HG02798 (cell line): ENCODE measurements at regions not wholly inside any gene's neighbourhood (a gene's known extent, or its start where the extent isn't known, plus 50 kb on each side); places are given as distances from the start of the nearest gene placed in this dataset.

ENCODE experiments used
- ATAC-seq: cut with Tn5 transposase; IDR thresholded peaks from one replicate; pipeline ENCODE4 v1.9.1; 2021; ENCODE audit warnings: mild to moderate bottlenecking; ENCODE audit not compliant: unreplicated experiment, poor library complexity

GRCh38 chr10:130725474-130725970, 586.0 kb downstream of the TCERG1L start:
- ATAC-seq: no peak

DNA sequence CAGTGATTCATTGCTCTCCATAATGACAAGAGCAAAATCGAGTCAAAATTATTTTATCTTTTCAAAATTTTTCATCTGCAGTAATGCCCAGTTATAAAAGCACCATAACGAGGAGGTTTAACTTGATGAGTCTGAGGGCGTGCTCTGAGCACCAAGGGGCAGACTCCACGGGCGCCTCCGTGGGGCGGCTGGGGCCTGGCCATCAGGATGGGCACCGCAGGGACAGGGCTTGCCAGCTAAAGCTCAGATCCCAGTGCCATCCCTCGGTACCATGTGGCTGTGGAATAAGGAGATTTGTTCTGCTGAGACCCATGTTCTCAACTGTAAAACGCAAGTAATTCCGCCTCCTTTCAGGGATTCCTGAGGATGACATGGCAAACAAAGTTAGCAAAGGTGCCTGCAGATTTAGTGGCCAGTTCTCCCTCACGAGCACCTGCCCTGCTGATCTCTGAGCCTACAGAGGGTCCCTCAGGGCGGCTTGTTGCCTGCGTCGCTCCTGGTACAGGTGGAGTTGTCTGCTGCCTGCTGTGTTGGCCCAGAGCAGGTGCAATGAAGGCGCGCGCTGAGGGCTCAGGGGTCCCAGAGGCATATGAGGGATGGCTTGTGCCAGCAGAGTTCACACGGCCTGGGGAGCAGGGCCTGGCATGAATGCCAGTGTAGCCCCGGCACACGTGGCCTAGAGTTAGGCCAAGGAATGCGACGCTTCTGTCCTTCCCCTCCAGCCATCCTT, 584.4 kb downstream of the TCERG1L start:
- ATAC-seq: no peak

GRCh38 chr10:130727766-130728490, 583.6 kb downstream of the TCERG1L start:
- no peak for ATAC-seq

DNA sequence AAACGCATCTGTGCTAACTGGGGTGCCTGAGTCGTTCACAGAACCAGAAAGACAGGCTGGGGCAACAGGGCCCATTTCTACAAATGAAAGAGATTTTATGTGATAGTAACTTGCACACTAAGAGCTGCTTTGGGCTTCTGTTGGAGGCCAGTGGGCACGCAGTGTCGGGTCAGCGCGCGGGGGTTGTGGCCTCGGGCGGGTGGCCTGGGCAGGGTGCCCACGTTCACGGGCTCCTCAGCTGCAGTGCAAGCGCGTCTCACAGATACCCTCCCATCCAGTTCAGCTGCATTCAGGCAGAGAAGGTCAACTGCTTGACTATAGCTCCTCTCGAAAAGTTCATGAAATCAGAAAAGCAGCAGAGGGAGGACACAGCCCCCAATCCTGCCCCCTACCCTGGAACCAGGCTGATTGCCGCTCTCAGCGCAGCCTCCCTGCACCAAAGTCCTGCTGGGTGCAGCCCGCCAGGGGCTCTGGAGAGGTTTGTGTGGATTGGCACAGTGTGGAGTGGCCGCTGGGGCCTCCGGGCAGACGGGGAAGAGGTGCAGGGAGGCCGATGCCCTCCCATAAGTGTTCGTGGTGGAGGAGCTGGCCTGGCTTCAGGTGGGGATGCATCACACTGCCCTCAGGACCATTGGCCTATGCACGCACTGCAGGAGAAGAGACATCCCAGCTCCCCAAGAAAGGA, 582.8 kb downstream of the TCERG1L start:
- no peak for ATAC-seq

DNA sequence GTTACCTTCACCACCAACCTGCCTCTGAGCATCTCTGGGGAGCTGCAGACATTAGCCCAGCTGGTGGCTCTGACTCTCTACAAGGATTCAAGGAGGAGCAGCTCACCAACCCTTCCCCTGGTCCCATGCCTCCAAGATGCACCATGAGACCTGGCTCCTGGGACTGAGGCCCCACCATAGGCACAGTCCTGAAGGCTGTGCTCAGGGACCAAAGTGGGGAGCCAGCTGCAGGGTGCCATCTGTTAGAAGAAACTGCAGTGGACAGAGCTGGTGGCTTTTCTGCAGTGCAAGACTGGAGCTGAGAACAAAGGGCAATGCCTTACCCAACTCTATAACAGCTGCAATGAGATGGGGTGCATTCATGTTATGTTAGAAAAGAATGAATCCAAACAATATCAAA, 581.6 kb downstream of the TCERG1L start:
- no peak for ATAC-seq

- no peak for ATAC-seq
These were observed 574.3 kb downstream of the TCERG1L start for GRCh38 chr10:130737186-130737585.

DNA sequence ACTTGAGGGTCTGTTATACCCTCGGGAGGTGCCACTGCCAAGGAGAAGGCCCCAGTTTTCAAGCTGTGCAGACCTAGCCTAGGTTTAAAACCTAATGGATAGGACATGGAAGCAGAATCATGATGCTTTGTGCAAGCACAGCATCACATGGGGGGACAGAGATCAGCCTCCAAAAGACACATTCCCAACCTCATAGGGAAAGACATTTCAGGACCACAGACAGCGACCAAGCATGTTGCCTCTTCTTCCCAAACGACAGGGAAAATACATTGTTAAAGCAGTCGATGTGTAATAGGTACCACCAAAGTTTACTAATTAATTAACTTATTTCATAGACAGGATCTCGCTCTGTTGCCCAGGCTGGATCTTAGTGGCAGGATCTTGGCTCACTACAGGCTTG, 573.9 kb downstream of the TCERG1L start:
- no peak for ATAC-seq

- ATAC-seq: no peak
These were observed 572.3 kb downstream of the TCERG1L start for GRCh38 chr10:130739016-130739756.

DNA sequence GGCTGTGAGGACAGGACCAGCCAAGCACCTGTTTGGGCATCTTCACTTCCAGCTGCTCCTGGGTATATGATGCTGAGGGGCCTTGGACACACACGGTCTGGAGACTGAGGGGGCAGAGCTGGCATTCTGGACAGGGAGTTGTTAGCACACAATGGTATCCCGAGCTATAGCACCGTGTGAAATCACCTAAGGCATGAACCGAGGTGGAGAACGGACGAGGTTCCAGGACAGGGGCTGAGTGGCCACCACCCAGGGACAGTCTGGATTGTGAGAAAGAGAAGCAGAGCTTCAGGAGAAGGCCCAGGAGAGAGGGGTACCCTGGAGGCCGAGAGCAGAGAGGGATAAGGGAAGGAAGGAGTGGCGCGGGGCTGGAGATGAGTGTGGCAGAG, 571.8 kb downstream of the TCERG1L start:
- no peak for ATAC-seq

DNA sequence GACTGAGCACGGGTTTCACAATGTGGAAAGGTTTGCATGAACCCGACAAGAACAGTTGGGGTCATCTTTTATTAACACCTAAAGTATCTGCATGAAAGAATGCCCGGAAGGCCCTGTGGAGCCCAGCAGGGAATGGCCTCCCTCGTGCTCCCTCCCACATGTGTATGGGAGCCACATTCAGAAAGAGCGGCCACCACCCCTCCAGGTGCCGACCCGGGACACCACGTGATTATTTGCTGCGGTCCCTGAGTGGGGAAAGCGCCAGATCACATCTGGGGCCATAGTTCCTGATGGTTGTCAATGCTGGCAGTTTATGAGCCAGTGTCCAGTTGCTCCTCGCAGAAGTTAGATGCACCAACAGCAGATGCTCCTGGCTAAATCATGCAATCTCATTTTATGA, 571.4 kb downstream of the TCERG1L start:
- ATAC-seq: no peak

DNA sequence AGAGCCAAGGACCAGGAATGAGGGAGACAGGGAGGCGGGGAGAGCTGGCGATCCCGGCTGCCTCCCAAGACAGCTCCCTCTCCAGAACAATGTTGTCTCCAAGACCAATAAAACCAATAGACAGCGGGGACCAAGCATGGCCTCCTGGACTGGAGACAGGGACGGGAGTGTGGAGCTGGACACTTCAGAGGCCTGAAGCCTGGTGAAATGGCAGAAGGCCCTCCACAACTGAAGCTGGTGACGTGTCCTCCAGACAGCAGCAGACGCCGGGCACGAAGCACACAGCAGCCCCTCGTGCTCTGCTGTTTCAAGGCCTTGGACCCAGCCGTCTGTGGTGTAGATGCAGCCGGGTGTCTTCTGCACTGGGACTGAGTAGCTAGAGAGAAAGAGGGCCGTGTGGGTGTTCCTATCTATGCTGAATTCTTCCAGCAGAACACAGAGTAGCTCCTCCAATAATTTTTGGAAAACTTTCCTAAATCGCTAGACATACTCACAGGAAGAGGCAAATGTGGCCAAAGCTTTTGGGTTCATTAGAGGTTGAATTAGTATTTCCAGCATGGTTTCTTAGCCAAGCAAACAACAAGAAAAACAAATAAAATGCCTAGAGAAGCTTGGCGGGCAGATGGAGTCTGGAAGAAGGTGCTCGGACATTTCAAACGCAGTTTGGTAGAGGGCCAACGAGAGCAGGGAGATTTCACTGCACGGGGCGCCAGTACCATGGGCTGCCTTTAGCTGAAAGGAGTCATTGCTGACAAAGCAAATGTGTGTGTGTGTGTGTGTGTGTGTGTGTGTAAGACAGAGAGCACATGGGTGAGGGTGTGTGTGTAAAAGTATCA, 570.4 kb downstream of the TCERG1L start:
- ATAC-seq: no peak

DNA sequence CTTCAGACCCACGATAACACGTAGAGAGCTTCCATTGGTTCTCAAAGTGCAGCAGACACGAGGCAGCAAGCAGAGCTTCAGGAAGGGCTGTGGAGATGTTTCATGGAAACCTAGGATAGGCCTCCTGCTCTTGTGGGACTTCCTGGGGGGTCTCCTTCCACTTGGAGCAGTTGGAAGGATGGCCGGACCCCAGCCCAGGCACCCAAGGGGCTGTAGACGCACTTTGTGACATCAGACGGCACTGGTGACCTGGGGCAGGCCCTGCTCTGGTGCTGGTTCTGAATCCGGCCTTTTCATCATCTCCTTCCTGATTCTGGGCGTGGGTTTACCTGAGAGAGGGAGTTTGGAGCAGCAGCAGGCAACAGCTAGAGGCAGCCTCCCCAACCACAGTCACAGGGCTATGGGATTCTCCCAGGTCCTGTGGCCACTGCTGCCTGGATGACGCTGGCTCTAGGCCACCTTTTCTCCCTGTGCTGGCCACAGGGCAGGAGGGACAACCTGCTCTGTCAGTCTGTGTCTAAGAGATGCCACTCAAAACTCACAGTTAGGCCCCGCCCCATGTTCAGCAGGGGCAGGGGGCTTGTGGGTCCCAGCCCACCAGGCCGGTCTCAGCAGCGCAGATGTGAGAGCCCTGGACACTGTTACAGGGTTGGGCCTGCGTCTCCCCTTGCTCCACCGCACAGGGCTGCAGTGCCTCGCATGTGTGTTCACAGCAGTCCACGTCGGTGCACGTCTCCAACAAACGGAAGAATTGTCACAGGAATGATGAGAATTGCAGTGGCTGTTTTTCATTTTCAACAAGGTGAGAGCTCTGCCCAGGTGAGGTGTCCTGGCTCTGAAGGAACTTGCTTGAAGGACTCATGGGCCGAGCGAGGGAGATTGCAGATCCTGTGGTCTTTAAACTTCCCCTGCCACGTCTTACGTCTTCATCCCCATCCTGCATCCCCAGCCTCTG, 569.3 kb downstream of the TCERG1L start:
- no peak for ATAC-seq

- no peak for ATAC-seq
These were observed 568.4 kb downstream of the TCERG1L start for GRCh38 chr10:130742941-130743675.

DNA sequence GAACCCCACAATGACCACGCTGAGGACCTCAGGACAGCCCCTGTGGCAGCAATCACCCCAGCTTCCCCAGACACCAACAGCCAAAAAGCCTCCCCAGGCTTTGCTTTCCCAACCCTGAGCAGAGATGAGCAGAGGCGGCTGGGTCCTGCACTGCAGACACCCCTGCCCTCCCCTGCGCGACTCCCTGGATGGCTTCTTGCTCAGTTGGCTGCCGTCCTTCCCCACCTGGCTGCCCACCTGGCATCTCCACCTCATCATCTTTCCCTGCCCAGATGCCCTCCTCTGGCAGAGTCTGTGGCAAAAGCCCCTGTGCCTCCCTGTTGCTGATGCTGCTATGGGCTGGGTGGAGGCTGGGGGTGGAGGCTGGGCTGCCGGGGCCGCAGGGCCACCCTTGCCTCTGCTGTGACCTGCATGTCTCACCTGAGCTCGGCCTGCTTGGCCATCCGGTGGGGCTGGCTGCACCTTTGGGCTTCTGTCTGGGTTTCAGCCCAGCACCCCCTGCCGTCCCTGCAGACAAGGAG, 567.7 kb downstream of the TCERG1L start:
- ATAC-seq: no peak

- no peak for ATAC-seq
These were observed 566.9 kb downstream of the TCERG1L start for GRCh38 chr10:130744631-130745030.

GRCh38 chr10:130745251-130745650, 566.3 kb downstream of the TCERG1L start:
- ATAC-seq: no peak

DNA sequence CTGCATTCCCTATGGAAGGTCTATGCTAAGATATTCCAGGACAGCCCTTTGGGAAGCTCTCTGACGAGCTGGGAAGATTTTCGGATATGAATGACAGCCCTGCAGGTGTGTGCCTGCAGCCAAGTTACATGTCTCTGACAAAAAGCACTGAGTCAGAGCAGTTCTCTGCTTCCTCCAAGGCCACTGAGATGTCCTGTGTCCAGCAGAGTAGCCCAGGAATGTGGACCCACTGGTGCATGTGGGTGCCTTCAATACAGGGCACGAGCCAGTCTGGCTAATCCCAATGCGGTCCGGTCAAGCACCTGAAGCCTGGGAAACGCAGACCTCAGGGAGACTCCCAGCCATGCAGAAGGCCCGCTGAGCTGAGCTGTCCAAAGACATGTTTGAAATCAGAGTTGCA, 565.7 kb downstream of the TCERG1L start:
- no peak for ATAC-seq

DNA sequence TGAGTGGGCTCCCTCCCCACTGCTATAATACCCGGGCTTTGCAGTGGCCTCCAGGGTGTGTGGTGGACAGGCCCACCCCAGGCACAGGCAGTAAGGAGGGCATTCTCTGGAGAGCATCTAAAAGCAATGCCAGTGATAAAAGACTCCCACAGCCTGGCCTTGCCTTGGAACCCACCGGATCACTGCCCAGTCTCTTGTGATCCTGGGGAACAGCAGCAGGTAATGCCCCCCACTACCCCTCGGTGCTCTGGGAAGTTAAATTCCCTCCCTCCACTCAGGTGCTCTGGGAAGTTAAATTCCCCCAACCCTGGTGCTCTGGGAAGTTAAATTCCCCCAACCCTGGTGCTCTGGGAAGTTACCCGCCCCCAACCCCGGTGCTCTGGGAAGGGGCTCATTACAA, 565.2 kb downstream of the TCERG1L start:
- ATAC-seq: no peak
